IMR-90 (cell line): ENCODE measurements at regions not wholly inside any gene's neighbourhood (a gene's known extent, or its start where the extent isn't known, plus 50 kb on each side); places are given as distances from the start of the nearest gene placed in this dataset.

Experiments used
- ATAC-seq: fragments of 200-7000 bp; cut with Tn5 transposase; 2 replicates; pipeline ENCODE4 v1.9.1; 2020; ENCODE audit warnings: low read depth, mild to moderate bottlenecking, moderate library complexity
- BruUV-seq: library from RNA; stranded (reverse); fragments of 400-500 nt; replicated peaks from 2 replicates; lab custom pipeline; 2021; lab: Mats Ljungman, UMichigan
- CTCF ChIA-PET: fragments of 300-600 bp; formaldehyde crosslinking; extraction: SDS; loops from one replicate; lab custom pipeline; 2021; ENCODE audit warnings: antibody characterized with exemption; lab: Yijun Ruan, JAX
- POLR2A ChIA-PET: fragments of 300-600 bp; sonication (Branson Sonifier 250); formaldehyde crosslinking; loops from one replicate; lab custom pipeline; 2022; ENCODE audit warnings: antibody characterized with exemption; ENCODE audit not compliant: unreplicated experiment; lab: Charles Lee
- DNase-seq: peaks from one replicate; pipeline ENCODE4 v3.0.0; 2013
- H2AFZ ChIP-seq: replicated peaks from 2 replicates; pipeline ENCODE3; 2013; ENCODE audit warnings: low read length, mild to moderate bottlenecking; ENCODE audit not compliant: poor library complexity
- H2AK5ac ChIP-seq: 2 replicates; pipeline ENCODE4 v1.6.1; 2013; ENCODE audit warnings: low read depth, low read length, inconsistent platforms
- H2AK9ac ChIP-seq: replicated peaks from 2 replicates; pipeline ENCODE3; 2013; ENCODE audit warnings: mild to moderate bottlenecking, low read depth, low read length, moderate library complexity; ENCODE audit not compliant: poor library complexity
- H2BK120ac ChIP-seq: 2 replicates; pipeline ENCODE4 v1.6.1; 2013; ENCODE audit warnings: low read depth, low read length, inconsistent platforms
- H2BK15ac ChIP-seq: 3 replicates; pipeline ENCODE4 v1.6.1; 2013; ENCODE audit warnings: low read depth, low read length, inconsistent platforms
- H2BK20ac ChIP-seq: 2 replicates; pipeline ENCODE4 v1.6.1; 2013; ENCODE audit warnings: low read depth, mild to moderate bottlenecking, inconsistent platforms, low read length, moderate library complexity
- H2BK5ac ChIP-seq: 2 replicates; pipeline ENCODE4 v1.6.1; 2013; ENCODE audit warnings: mild to moderate bottlenecking, low read depth, low read length, inconsistent platforms; ENCODE audit not compliant: poor library complexity, severe bottlenecking
- H3K14ac ChIP-seq: replicated peaks from 2 replicates; pipeline ENCODE4 v1.6.1; 2013; ENCODE audit warnings: low read depth, low read length, inconsistent platforms
- H3K18ac ChIP-seq: 2 replicates; pipeline ENCODE4 v1.6.1; 2013; ENCODE audit warnings: low read depth, low read length, control low read depth
- H3K23ac ChIP-seq: 2 replicates; pipeline ENCODE4 v1.6.1; 2013; ENCODE audit warnings: low read depth, low read length, inconsistent platforms
- H3K27ac ChIP-seq: 2 replicates; pipeline ENCODE4 v1.5.1; 2013; ENCODE audit warnings: mild to moderate bottlenecking, control low read depth, low read length; ENCODE audit not compliant: insufficient read depth
- H3K27me3 ChIP-seq: 2 replicates; pipeline ENCODE4 v1.6.1; 2013; ENCODE audit warnings: low read length; ENCODE audit not compliant: control insufficient read depth, insufficient read depth
- H3K36me3 ChIP-seq: 2 replicates; pipeline ENCODE4 v1.6.1; 2013; ENCODE audit warnings: low read length, mixed read lengths; ENCODE audit not compliant: control insufficient read depth, insufficient read depth
- H3K4ac ChIP-seq: 2 replicates; pipeline ENCODE4 v1.6.1; 2013; ENCODE audit warnings: low read depth, low read length, inconsistent platforms
- H3K4me1 ChIP-seq: 2 replicates; pipeline ENCODE4 v1.6.1; 2013; ENCODE audit warnings: low read length, mixed read lengths; ENCODE audit not compliant: control insufficient read depth, insufficient read depth
- H3K4me2 ChIP-seq: 2 replicates; pipeline ENCODE4 v1.6.1; 2013; ENCODE audit warnings: low read depth, mild to moderate bottlenecking, control low read depth, low read length, moderate library complexity
- H3K4me3 ChIP-seq: 2 replicates; pipeline ENCODE4 v1.5.1; 2013; ENCODE audit warnings: low read depth, mild to moderate bottlenecking, control low read depth, low read length, moderate library complexity; ENCODE audit not compliant: insufficient read depth
- H3K56ac ChIP-seq: 2 replicates; pipeline ENCODE4 v1.6.1; 2013; ENCODE audit warnings: low read length, inconsistent platforms; ENCODE audit not compliant: insufficient read depth; ENCODE audit errors: extremely low read depth
- H3K79me1 ChIP-seq, 2 experiments: 2 replicates each; pipeline ENCODE4 v1.6.1; 2013; ENCODE audit warnings: low read length in 2 of 2, inconsistent platforms in 1 of 2, low read depth in 1 of 2
- H3K9ac ChIP-seq: 2 replicates; pipeline ENCODE4 v1.6.1; 2013; ENCODE audit warnings: low read depth, low read length, control low read depth
- H3K9me1 ChIP-seq: 2 replicates; pipeline ENCODE4 v1.6.1; 2013; ENCODE audit warnings: low read length, inconsistent platforms; ENCODE audit not compliant: insufficient read depth
- H3K9me3 ChIP-seq: 2 replicates; pipeline ENCODE4 v1.6.1; 2013; ENCODE audit warnings: low read length; ENCODE audit not compliant: control insufficient read depth, insufficient read depth
- H4K20me1 ChIP-seq: 2 replicates; pipeline ENCODE4 v1.6.1; 2013; ENCODE audit warnings: low read length, inconsistent platforms; ENCODE audit not compliant: insufficient read depth
- H4K5ac ChIP-seq: 2 replicates; pipeline ENCODE4 v1.6.1; 2013; ENCODE audit warnings: mild to moderate bottlenecking, low read depth, low read length, control low read depth
- H4K8ac ChIP-seq, 2 experiments: 2 replicates each; pipeline ENCODE4 v1.6.1; 2013; ENCODE audit warnings: low read depth in 2 of 2, low read length in 2 of 2, control low read depth in 1 of 2, inconsistent platforms in 1 of 2
- H4K91ac ChIP-seq: 2 replicates; pipeline ENCODE4 v1.6.1; 2013; ENCODE audit warnings: low read depth, low read length, inconsistent platforms; ENCODE audit not compliant: insufficient read depth
- CEBPB ChIP-seq: IDR thresholded peaks from 2 replicates; pipeline ENCODE4 v1.6.1; 2012; ENCODE audit warnings: low read depth, low read length, improper control_type of control experiment
- MAZ ChIP-seq: IDR thresholded peaks from 2 replicates; pipeline ENCODE4 v1.6.1; 2012; ENCODE audit warnings: low read depth, mild to moderate bottlenecking, low read length, improper control_type of control experiment, moderate library complexity, borderline replicate concordance
- MXI1 ChIP-seq: IDR thresholded peaks from 2 replicates; pipeline ENCODE4 v1.6.1; 2012; ENCODE audit warnings: low read depth, mild to moderate bottlenecking, low read length, moderate library complexity, borderline replicate concordance
- NFE2L2 ChIP-seq: fragments of 150-350 bp; IDR thresholded peaks from 2 replicates; pipeline ENCODE4 v1.6.1; 2016; ENCODE audit warnings: low read depth, mild to moderate bottlenecking, low read length
- POLR2A ChIP-seq: IDR thresholded peaks from 2 replicates; pipeline ENCODE4 v1.6.1; 2012; ENCODE audit warnings: mild to moderate bottlenecking, low read depth, low read length
- RAD21 ChIP-seq: IDR thresholded peaks from 2 replicates; pipeline ENCODE4 v1.6.1; 2012; ENCODE audit warnings: low read length, improper control_type of control experiment
- RCOR1 ChIP-seq: IDR thresholded peaks from 2 replicates; pipeline ENCODE4 v1.6.1; 2012; ENCODE audit warnings: mild to moderate bottlenecking, low read length, improper control_type of control experiment; ENCODE audit not compliant: insufficient replicate concordance
- RFX5 ChIP-seq: IDR thresholded peaks from 2 replicates; pipeline ENCODE4 v1.8.0; 2012; ENCODE audit warnings: low read depth, mild to moderate bottlenecking, low read length, moderate library complexity
- whole genome bisulfite sequencing, 2 experiments: methylation state at CpG; one replicate each; pipeline versions ENCODE4 v1.1.5 to v1.1.7; 2013; ENCODE audit warnings: missing lambda C conversion rate in 2 of 2; ENCODE audit not compliant: insufficient read length in 1 of 2; ENCODE audit errors: extremely low coverage in 2 of 2; 5-methylcytosine and 5-hydroxymethylcytosine counted together
- dilution Hi-C: fragments of 300-500 bp; cut with HindIII; formaldehyde crosslinking; loops from one replicate; pipeline ENCODE4 v1.14.3; 2018; ENCODE audit warnings: low sequenced_read_pairs; ENCODE audit not compliant: unreplicated experiment
- in situ Hi-C: fragments of 300-500 bp; cut with MboI; formaldehyde crosslinking; loops from 3 replicates; pipeline ENCODE4 v1.14.3; 2019; ENCODE audit warnings: low sequenced_read_pairs, inconsistent platforms, mixed read lengths
- intact Hi-C: fragments of 100-400 bp; cut with micrococcal nuclease; formaldehyde crosslinking; loops from 2 replicates; pipeline ENCODE4 v1.10.0; 2022

GRCh38 chr2:183250061-183250460, 125.8 kb downstream of the NUP35 start:
- WGBS, 2 experiments = 43% methylated on average over 1 of the region's 3 CpGs; no CpG with 5 or more reads in 1 of the 2 experiments
- in situ Hi-C loops (no loop called here), intact Hi-C loops (no loop called here), dilution Hi-C loops (no loop called here)
- no peak overlapping the region for H3K14ac ChIP-seq
- no TSS peak for BruUV-seq
- H2AK5ac ChIP-seq = no peak overlapping the region
- H2BK5ac ChIP-seq = no peak overlapping the region
- no peak for ATAC-seq
- no peak overlapping the region for H3K4me2 ChIP-seq
- CTCF ChIA-PET = no interaction called here
- no peaks in the 10 kb centered on the region for H3K27me3 ChIP-seq
- no peak for TF ChIP-seq RCOR1
- no peak for TF ChIP-seq CEBPB
- TF ChIP-seq RAD21 = no peak
- no peak for TF ChIP-seq MXI1
- no peak for TF ChIP-seq POLR2A
- TF ChIP-seq RFX5 = no peak
- no peak for TF ChIP-seq NFE2L2
- TF ChIP-seq MAZ = no peak
- no peaks in the 10 kb centered on the region for H3K9me3 ChIP-seq
- H4K20me1 ChIP-seq = no peaks in the 10 kb centered on the region
- no peaks in the 10 kb centered on the region for H3K36me3 ChIP-seq
- H3K56ac ChIP-seq = no peak overlapping the region
- H2BK20ac ChIP-seq = no peak overlapping the region
- H3K79me1 ChIP-seq = no peaks in the 10 kb centered on the region
- no peak overlapping the region for H3K4me3 ChIP-seq
- no peak overlapping the region for H4K8ac ChIP-seq
- H2BK15ac ChIP-seq = no peak overlapping the region
- H2AK9ac ChIP-seq = no peak overlapping the region
- no peak overlapping the region for H4K5ac ChIP-seq
- no peaks in the 10 kb centered on the region for H3K4me1 ChIP-seq
- POLR2A ChIA-PET = interaction anchor here (0.6 kb wide), 1 partner anchor 29 kb away, joined by 4 read pairs; no protein-coding TSS in a partner anchor
- no peak overlapping the region for H3K4ac ChIP-seq
- DNase-seq = no peak
- H2BK120ac ChIP-seq = no peak overlapping the region
- no peaks in the 10 kb centered on the region for H3K9me1 ChIP-seq
- no peak overlapping the region for H3K18ac ChIP-seq
- no peak overlapping the region for H3K9ac ChIP-seq
- H2AFZ ChIP-seq = no peak overlapping the region
- H4K91ac ChIP-seq = no peak overlapping the region
- H3K27ac ChIP-seq = no peak overlapping the region
- H3K23ac ChIP-seq = no peak overlapping the region
